WERI-Rb-1 (cell line): ENCODE measurements at regions not wholly inside any gene's neighbourhood (a gene's known extent, or its start where the extent isn't known, plus 50 kb on each side); places are given as distances from the start of the nearest gene placed in this dataset.
"Not testable (repeated sequence)": the region's sequence is repeated elsewhere in the genome, so short reads cannot be mapped to it uniquely, and the experiment has no call there.

Experiments used
- DNase-seq: peaks from one replicate; pipeline ENCODE4 v3.0.0-alpha.2; 2020
- H3K27ac ChIP-seq: fragments of 250-450 bp; sonication (Bioruptor Pico); 2 replicates; pipeline ENCODE4 v1.5.1; 2020; ENCODE audit warnings: mild to moderate bottlenecking, moderate library complexity
- H3K27me3 ChIP-seq: fragments of 250-450 bp; sonication (Bioruptor Pico); 2 replicates; pipeline ENCODE4 v1.5.1; 2021; ENCODE audit warnings: mild to moderate bottlenecking, low read depth, moderate library complexity; ENCODE audit not compliant: insufficient read depth, severe bottlenecking
- H3K36me3 ChIP-seq: fragments of 250-450 bp; sonication (Bioruptor Pico); 2 replicates; pipeline ENCODE4 v1.5.1; 2020; ENCODE audit warnings: mild to moderate bottlenecking, moderate library complexity
- H3K4me3 ChIP-seq: 2 replicates; pipeline ENCODE4 v1.5.1; 2011; ENCODE audit warnings: low read depth, mild to moderate bottlenecking, control low read depth, low read length
- H3K9me3 ChIP-seq: fragments of 250-450 bp; sonication (Bioruptor Pico); 2 replicates; pipeline ENCODE4 v1.5.1; 2021; ENCODE audit warnings: mild to moderate bottlenecking, moderate library complexity; ENCODE audit not compliant: severe bottlenecking
- TF ChIP-seq, protein P1 (sequence below): IDR thresholded peaks from 2 replicates; pipeline ENCODE4 v1.5.1; 2011; ENCODE audit warnings: low read depth, mild to moderate bottlenecking, control low read depth, inconsistent platforms, low read length

DNA sequence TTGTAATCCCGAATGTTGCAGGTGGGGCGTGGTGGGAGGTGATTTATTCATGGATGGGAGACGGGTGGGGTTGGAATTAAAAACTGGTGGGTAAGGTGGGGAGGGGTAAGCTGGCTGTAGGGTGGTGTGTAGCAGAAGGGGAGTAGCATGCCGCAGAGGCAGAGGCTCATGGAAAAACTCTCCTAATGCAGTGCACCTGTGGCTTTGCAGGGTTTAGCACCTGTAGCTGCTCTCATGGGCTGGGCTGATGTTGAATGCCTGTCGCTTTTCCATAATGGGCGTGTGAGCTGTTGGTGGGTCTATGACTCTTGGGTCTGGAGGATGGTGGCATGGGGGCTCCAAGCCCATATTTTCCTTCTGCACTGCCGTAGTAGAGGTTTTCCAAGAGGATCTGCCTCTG lies 169.0 kb upstream of the ZNF519 start:
- not testable (repeated sequence) for H3K36me3 ChIP-seq, DNase-seq, H3K27me3 ChIP-seq, H3K4me3 ChIP-seq, H3K27ac ChIP-seq, H3K9me3 ChIP-seq

DNA sequence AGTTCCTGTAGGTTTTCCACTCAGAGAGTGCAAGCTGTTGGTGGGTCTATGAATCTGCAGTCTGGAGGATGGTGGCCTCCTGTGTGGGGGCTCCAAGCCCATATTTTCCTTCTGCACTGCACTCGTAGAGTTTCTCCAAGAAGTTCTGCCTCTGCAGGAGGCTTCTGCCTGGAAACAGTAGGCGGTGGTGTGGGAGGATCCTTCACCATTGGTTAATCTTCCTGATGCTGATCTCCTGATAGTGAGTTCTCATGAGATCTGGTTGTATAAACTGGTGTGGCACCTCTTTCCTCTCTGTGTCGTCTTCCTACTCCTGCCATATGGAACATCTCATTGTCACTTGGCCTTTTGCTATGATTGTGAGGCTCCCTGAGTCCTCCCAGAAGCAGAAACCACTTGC lies 162.8 kb upstream of the ZNF519 start:
- H3K4me3 ChIP-seq, H3K9me3 ChIP-seq, H3K36me3 ChIP-seq, H3K27me3 ChIP-seq, DNase-seq, H3K27ac ChIP-seq: not testable (repeated sequence)

DNA sequence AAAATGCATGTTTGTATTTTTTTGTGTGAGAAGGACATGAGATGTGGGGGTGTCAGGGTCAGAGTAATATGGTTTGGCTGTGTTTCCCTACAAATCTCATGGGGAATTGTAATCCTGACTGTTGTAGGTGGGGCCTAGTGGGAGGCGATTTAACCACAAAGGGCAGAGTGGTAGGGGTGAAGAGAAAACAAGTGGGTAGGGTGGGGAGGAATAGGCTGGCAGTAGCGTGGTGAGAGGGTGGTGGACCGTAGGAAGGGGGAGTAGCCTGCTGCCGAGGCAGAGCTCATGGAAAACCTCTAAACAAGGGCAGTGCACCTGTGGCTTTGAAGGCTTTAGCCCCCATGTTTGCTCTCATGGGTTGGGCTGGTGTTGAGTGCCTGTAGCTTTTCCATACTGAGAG lies 152.8 kb upstream of the ZNF519 start:
- no peak for DNase-seq
- H3K27me3 ChIP-seq, result no peaks in the 10 kb centered on the region
- H3K4me3 ChIP-seq, result no peak overlapping the region
- no peaks in the 10 kb centered on the region for H3K9me3 ChIP-seq
- H3K36me3 ChIP-seq, result no peaks in the 10 kb centered on the region
- no peak overlapping the region for H3K27ac ChIP-seq
- TF ChIP-seq, protein P1, sequence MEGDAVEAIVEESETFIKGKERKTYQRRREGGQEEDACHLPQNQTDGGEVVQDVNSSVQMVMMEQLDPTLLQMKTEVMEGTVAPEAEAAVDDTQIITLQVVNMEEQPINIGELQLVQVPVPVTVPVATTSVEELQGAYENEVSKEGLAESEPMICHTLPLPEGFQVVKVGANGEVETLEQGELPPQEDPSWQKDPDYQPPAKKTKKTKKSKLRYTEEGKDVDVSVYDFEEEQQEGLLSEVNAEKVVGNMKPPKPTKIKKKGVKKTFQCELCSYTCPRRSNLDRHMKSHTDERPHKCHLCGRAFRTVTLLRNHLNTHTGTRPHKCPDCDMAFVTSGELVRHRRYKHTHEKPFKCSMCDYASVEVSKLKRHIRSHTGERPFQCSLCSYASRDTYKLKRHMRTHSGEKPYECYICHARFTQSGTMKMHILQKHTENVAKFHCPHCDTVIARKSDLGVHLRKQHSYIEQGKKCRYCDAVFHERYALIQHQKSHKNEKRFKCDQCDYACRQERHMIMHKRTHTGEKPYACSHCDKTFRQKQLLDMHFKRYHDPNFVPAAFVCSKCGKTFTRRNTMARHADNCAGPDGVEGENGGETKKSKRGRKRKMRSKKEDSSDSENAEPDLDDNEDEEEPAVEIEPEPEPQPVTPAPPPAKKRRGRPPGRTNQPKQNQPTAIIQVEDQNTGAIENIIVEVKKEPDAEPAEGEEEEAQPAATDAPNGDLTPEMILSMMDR, result no peak

DNA sequence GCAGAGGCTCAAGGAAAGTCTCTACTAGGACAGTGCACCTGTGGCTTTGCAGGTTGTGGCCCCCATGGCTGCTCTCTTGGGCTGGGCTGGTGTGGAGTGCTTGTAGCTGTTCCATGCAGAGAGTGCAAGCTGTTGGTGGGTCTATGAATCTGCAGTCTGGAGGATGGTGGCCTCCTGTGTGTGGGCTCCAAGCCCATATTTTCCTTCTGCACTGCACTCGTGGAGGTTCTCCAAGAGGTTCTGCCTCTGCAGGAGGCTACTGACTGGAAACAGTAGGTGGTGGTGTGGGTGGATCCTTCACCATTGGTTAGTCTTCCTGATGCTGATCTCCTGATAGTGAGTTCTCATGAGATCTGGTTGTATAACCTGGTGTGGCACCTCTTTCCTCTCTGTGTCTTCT lies 143.2 kb upstream of the ZNF519 start:
- not testable (repeated sequence) for DNase-seq, H3K9me3 ChIP-seq, H3K4me3 ChIP-seq, H3K36me3 ChIP-seq, H3K27ac ChIP-seq, H3K27me3 ChIP-seq

DNA sequence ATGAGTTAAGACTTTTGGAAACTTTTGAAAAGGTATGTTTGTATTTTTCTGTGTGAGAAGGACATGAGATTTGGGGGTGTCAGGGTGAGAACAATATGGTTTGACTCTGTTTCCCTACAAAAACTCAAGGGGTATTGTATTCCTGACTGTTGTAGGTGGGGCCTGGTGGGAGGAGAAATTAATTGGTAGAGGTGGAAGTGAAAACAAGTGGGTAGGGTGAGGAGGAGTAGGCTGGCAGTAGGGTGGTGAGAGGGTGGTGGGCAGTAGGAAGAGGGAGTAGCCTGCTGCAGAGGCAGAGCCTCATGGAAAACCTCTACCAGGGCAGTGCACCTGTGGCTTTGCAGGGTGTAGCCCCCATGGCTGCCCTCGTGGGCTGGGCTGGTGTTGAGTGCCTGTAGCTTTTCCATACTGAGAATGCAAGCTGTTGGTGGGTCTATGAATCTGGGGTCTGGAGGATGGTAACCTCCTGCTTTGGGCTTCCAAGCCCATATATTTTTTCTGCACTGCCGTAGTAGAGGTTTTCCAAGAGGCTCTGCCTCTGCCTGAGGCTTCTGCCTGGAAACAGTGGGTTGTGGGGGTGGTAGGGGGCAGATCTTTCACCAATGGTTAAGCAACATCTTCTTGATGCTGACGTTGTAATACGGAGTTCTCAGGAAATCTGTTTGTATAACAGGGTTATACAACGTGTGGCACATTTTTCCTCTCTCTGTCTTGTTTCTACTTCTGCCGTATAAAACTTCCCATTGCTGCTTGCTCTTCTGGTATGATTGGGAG lies 133.6 kb upstream of the ZNF519 start:
- H3K36me3 ChIP-seq, H3K9me3 ChIP-seq, H3K27me3 ChIP-seq, H3K27ac ChIP-seq, DNase-seq, H3K4me3 ChIP-seq: not testable (repeated sequence)

DNA sequence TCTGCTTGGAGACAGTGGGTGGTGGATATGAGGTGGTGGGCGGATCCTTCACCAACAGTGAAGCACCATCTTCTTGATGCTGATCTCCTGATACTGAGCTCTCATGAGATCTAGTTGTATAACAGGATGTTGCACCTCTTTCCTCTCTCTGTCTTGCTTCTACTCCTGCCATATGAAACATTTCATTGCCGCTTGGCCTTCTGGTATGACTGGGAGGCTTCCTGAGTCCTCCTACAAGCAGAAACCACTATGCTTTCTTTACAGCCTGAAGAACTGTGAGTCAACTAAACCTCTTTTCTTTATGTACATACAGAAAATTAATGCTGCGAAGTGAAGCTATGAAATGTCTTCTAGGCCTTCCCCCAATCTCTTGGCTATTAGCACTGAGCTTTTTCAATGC lies 130.6 kb upstream of the ZNF519 start:
- H3K27ac ChIP-seq, H3K9me3 ChIP-seq, H3K4me3 ChIP-seq, H3K27me3 ChIP-seq, H3K36me3 ChIP-seq, DNase-seq: not testable (repeated sequence)

DNA sequence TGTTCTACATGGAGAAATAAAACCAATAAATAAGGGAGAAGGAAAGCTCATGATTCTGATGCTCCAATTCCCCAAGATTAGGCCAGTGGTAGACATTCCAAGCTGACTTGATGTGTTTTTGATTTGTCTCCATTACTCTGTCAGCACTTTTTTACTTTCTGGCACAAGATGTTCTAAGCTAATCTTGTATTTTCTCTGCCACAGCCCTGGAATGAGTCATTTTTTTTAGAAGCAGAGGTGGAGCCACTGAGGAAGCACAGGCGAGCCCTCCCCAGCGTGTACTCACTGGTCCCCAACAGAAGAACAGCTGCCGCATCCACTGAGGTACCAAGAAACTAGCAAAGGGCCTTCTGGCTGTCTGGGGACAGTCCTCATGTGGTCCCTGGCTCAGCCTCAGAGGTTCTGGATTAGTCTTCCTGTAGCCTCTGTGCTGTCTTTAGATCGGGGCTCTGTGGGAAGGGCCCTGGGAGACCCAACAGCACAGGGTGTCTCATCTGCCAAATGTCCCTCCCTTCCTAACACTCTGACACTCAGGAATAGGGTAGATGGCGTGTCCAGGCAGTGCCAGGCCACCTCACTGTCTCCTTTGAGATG lies 117.9 kb upstream of the ZNF519 start:
- DNase-seq, H3K4me3 ChIP-seq, H3K9me3 ChIP-seq, H3K27me3 ChIP-seq, H3K36me3 ChIP-seq, H3K27ac ChIP-seq: not testable (repeated sequence)

DNA sequence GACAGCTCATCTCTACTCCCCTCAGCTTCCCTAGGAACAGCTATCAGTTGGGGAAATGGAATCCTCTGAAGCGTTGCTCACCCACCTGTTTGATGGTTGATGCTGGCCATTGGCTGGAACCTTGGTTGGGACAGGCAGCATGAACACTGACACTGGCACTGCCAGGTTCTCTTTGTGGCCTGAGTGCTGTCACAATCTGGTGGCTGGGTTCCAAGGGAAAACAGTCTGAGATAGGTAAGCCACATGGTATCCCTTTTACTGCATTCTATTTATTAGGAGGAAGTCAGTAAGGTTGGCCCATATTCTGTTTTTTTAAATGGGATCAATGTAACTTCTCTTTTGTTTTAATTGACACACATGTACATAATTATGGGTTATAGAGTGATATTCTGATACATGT lies 107.0 kb upstream of the ZNF519 start:
- DNase-seq, H3K4me3 ChIP-seq, H3K27me3 ChIP-seq, H3K27ac ChIP-seq, H3K9me3 ChIP-seq, H3K36me3 ChIP-seq: not testable (repeated sequence)

DNA sequence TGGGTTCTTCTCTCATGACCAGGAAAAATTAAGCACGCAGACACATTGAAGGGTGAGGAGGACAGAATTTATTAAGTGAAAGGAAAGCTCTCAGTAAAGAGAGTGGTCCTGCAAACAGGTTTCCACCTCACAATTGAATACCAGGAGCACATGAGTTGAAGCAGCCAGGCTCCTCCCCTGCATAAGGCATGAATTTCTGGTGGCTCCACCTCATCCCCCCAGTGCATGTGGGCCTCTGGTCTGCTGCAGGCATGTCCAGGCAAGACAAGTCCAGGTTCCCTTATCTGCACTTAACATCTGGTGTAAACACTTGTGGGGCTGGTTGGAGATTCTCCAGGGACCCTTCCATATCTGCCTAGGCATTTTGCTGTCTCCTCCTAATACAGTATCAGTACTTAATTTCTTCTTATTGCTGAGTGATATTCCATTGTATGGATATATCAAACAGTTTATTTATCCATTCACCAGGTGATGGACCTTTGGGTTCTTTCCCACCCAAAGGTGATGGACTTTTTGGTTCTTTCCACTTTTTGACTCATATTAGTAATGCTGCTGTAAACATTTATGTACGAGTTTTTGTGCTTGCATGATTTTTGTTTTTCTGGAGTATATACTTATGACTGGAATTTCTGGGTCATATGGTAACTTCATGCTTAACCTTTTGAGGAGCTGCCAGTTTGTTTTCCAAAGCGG lies 104.3 kb upstream of the ZNF519 start:
- H3K9me3 ChIP-seq, DNase-seq, H3K27me3 ChIP-seq, H3K4me3 ChIP-seq, H3K36me3 ChIP-seq, H3K27ac ChIP-seq: not testable (repeated sequence)

DNA sequence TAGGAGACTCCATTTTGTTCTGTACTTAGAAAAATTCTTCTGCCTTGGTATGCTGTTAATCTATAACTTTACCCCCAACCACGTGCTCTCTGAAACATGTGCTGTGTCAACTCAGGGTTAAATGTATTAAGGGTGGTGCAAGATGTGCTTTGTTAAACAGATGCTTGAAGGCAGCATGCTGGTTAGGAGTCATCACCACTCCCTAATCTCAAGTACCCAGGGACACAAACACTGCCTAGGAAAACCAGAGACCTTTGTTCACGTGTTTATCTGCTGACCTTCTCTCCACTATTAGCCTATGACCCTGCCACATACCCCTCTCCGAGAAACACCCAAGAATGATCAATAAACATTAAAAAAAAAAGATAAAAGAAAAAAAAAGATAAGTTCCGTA lies 93.0 kb upstream of the ZNF519 start:
- DNase-seq, H3K4me3 ChIP-seq: not testable (repeated sequence)

DNA sequence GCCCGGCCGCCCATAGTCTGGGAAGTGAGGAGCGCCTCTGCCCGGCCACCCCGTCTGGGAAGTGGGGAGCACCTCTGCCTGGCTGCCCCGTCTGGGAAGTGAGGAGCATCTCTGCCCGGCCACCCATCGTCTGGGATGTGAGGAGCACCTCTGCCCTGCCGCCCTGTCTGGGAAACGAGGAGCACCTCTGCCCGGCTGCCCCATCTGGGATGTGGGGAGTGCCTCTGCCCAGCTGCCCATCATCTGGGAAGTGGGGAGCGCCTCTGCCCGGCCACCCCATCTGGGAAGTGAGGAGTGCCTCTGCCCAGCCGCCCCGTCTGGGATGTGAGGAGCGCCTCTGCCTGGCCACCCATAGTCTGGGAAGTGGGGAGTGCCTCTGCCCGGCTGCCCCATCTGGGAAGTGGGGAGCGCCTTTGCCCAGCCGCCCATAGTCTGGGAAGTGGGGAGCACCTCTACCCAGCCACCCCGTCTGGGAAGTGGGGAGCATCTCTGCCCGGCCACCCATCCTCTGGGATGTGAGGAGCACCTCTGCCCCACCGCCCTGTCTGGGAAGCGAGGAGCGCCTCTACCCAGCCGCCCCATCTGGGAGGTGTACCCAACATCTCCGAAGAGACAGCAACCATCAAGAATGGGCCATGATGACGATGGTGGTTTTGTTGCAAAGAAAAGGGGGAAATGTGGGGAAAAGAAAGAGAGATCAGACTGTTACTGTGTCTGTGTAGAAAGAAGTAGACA lies 92.5 kb upstream of the ZNF519 start:
- H3K27ac ChIP-seq, DNase-seq, H3K4me3 ChIP-seq, H3K36me3 ChIP-seq: not testable (repeated sequence)
- Histone ChIP-seq H3K27me3 (peaks cover 20% of the 10 kb centered on the region), H3K9me3 (peaks cover 10% of the 10 kb centered on the region)

More for the DNA sequence above, 93.0 kb upstream of the ZNF519 start:
- H3K27me3 ChIP-seq, result peaks cover 20% of the 10 kb centered on the region
- not testable (repeated sequence) for H3K27ac ChIP-seq, H3K36me3 ChIP-seq
- peaks cover 10% of the 10 kb centered on the region for H3K9me3 ChIP-seq

DNA sequence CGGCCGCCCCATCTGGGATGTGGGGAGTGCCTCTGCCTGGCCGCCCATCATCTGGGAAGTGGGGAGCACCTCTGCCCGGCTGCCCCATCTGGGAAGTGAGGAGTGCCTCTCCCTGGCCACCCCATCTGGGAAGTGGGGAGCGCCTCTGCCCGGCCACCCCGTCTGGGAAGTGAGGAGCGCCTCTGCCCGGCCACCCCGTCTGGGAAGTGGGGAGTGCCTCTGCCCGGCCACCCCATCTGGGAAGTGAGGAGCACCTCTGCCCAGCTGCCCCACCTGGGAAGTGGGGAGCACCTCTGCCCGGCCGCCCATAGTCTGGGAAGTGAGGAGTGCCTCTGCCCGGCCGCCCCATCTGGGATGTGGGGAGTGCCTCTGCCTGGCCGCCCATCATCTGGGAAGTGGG lies 91.7 kb upstream of the ZNF519 start:
- not testable (repeated sequence) for DNase-seq, H3K36me3 ChIP-seq, H3K27ac ChIP-seq, H3K4me3 ChIP-seq
- Histone ChIP-seq H3K9me3 (peaks cover 10% of the 10 kb centered on the region), H3K27me3 (peaks cover 20% of the 10 kb centered on the region)

DNA sequence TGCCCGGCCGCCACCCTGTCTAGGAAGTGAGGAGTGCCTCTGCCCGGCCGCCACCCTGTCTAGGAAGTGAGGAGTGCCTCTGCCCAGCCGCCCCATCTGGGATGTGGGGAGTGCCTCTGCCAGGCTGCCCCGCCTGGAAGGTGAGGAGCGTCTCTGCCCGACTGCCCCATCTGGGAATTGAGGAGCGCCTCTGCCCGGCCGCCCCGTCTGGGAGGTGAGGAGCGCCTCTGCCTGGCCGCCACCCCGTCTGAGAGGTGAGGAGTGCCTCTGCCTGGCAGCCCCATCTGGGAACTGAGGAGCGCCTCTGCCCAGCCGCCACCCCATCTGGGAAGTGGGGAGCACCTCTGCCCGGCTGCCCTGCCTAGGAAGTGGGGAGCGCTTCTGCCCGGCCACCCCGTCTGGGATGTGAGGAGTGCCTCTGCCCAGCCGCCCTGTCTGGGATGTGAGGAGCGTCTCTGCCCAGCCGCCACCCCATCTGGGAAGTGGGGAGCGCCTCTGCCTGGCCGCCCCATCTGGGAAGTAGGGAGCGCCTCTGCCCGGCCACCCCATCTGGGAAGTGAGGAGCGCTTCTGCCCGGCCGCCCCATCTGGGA lies 91.1 kb upstream of the ZNF519 start:
- H3K4me3 ChIP-seq, H3K27ac ChIP-seq, DNase-seq, H3K36me3 ChIP-seq: not testable (repeated sequence)
- Histone ChIP-seq H3K27me3 (peaks cover 20% of the 10 kb centered on the region), H3K9me3 (peaks cover 10% of the 10 kb centered on the region)
